Mononuclear cell (primary cell): ENCODE measurements at regions not wholly inside any gene's neighbourhood (a gene's known extent, or its start where the extent isn't known, plus 50 kb on each side); places are given as distances from the start of the nearest gene placed in this dataset.
"Not testable (repeated sequence)": the region's sequence is repeated elsewhere in the genome, so short reads cannot be mapped to it uniquely, and the experiment has no call there.

Source experiments
- H3K27me3 ChIP-seq: 2 replicates; pipeline ENCODE4 v1.6.0; 2011; ENCODE audit warnings: low read length, control low read depth; ENCODE audit not compliant: insufficient read depth
- H3K4me1 ChIP-seq: 2 replicates; pipeline ENCODE4 v1.5.1; 2011; ENCODE audit warnings: mild to moderate bottlenecking, low read length, control low read depth; ENCODE audit not compliant: insufficient read depth
- H3K4me3 ChIP-seq: 2 replicates; pipeline ENCODE4 v1.5.1; 2011; ENCODE audit warnings: mild to moderate bottlenecking, low read length, moderate library complexity
- H3K9me3 ChIP-seq: 2 replicates; pipeline ENCODE4 v1.5.1; 2011; ENCODE audit warnings: low read depth, mild to moderate bottlenecking, control low read depth, low read length

DNA sequence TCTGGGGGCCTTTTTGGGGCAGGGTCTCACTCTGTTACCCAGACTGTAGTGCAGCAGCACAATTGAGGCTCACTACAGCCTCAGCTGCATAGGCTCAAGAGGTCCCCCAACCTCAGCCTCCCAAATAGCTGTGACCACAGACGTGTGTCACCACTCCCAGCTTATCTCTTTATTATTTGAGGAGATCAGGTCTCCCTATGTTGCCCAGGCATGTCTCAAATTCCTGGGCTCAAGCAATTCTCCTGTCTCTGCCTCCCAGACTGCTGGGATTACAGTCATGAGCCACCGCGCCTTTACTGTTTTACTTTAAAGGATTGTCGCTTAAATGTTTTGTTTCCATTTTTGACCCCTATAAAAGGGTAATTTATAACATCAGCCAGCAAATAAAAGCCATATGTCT lies 502.6 kb upstream of the AUTS2 start:
- Histone ChIP-seq H3K4me1 (no peaks in the 10 kb centered on the region), H3K4me3 (no peak overlapping the region), H3K27me3 (no peaks in the 10 kb centered on the region), H3K9me3 (no peaks in the 10 kb centered on the region)

- Histone ChIP-seq H3K9me3 (no peaks in the 10 kb centered on the region), H3K4me1 (no peaks in the 10 kb centered on the region), H3K27me3 (no peaks in the 10 kb centered on the region), H3K4me3 (no peak overlapping the region)
Observed at GRCh38 chr7:69104023-69104422, 494.3 kb upstream of the AUTS2 start.

DNA sequence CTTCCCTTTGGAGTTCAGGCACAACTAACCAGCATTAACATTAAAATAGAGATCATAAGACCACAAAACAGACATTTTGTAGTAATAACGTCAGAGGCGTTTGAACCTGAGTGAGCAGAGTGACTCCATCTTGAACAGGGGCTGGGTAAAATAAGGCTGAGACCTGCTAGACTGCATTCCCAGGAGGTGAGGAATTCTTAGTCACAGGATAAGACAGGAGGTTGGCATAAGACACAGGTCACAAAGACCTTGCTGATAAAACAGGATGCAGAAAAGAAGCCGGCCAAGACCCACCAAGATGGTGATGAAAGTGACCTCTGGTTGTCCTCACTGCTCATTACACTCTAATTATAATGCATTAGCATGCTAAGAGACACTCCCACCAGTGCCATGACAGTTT lies 493.2 kb upstream of the AUTS2 start:
- no peak overlapping the region for H3K4me3 ChIP-seq
- H3K27me3 ChIP-seq, result no peaks in the 10 kb centered on the region
- H3K4me1 ChIP-seq, result no peaks in the 10 kb centered on the region
- H3K9me3 ChIP-seq, result no peaks in the 10 kb centered on the region

DNA sequence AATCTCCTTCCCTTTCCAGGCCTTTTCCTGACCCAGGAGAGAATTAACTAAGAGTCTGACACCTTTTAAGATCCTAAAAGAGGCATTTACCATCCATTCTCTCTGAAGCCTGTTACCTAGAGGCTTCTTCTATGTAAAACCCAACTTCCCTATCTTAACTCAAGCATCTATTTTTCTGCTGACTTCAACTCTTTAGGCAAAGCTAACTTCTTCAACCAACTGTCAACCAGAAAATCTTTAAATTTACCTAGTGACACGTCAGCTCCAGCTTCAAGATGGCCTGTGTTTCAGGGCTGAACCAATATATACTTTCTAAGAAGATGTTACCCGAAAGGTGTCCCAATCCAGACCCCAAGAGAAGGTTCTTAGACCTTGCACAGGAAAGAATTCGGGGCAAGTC lies 492.3 kb upstream of the AUTS2 start:
- Histone ChIP-seq H3K4me1 (no peaks in the 10 kb centered on the region), H3K9me3 (no peaks in the 10 kb centered on the region), H3K27me3 (no peaks in the 10 kb centered on the region), H3K4me3 (no peak overlapping the region)

GRCh38 chr7:69106449-69106848 lies 491.8 kb upstream of the AUTS2 start:
- H3K9me3 ChIP-seq, H3K4me3 ChIP-seq, H3K27me3 ChIP-seq, H3K4me1 ChIP-seq: not testable (repeated sequence)

DNA sequence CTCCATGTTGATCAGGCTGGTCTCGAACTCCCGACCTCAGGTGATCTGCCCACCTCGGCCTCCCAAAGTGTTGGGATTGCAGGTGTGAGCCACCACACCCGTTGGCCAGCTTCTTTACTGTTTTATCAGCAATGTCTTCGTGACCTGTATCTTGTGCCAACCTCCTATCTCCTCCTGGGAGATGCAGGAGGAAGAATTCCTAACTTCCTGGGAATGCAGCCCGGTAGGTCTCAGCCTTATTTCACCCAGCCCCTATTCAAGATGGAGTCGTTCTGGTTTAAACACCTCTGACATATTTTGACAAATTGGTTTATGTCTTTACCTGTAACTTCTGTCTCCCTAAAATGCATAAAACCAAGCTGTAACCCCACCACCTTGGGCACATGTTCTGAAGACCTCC lies 491.3 kb upstream of the AUTS2 start:
- H3K4me3 ChIP-seq, H3K9me3 ChIP-seq, H3K27me3 ChIP-seq, H3K4me1 ChIP-seq: not testable (repeated sequence)

DNA sequence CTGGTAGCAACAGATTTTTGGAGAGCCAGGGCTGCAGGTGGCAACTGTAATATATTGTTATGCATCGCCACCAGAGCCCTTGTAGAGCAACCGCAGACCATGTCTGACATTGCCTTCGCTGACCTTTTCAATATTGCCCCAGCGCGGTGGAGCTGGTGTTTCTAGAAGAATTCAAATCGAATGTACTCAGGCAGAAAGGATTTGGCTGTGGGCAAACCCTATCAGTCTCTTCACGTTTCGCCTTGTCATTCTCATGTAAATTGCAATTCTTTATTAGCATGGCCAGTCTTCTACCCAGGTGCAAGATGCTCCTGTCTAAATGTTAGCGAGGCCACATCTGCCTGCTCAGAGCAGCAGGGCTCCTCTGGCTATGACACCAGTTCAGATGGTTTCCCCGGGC lies 490.2 kb upstream of the AUTS2 start:
- Histone ChIP-seq H3K27me3 (no peaks in the 10 kb centered on the region), H3K9me3 (no peaks in the 10 kb centered on the region), H3K4me1 (no peaks in the 10 kb centered on the region), H3K4me3 (no peak overlapping the region)

- Histone ChIP-seq H3K4me3 (no peak overlapping the region), H3K4me1 (no peaks in the 10 kb centered on the region), H3K9me3 (no peaks in the 10 kb centered on the region), H3K27me3 (no peaks in the 10 kb centered on the region)
Observed at GRCh38 chr7:69109246-69109645, 489.0 kb upstream of the AUTS2 start.

DNA sequence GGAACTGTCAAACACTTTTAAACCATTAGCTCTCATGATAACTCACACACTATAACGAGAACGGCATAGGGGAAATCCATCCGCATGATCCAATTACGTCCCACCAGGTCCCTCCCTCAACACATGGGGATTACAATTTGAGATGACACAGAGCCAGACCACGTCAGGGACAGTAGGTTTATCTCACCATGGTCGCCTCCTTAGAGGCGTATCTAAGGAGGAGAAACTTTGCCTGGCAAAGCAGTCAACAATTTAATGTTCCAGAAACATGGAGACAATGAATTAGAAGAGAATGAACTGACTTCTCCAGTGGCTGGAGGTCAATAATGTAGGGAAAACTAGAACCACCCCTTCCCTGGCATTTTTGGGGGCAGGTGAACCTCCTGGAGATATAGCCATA lies 488.4 kb upstream of the AUTS2 start:
- H3K4me3 ChIP-seq, result no peak overlapping the region
- H3K27me3 ChIP-seq, result no peaks in the 10 kb centered on the region

DNA sequence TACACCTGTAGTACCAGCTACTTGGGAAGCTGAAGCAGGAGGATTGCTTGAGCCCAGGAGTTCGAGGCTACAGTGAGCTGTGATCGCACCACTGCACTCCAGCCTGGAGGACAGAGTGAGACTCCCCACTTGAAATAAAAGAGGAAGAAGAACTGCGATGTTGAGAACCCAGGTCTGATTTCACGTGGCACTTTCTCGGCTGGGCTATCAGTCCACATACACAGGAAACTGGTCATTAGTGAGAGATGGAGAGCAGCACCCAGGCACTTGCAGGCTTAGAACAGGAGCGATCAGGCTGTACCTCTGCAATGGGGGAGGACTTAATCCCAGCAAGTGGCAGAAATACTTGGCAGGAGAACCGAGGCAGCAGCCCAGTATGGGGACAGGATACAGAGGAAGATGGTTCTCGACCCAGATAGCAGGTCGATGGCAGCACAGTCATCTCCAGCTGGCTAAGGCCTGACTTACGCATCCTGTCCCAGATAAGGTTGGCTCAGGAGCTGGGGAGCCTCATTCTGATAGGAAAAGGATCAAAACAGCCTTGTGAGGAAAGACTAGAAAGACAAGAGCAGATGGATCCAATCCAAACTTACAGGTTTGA lies 487.7 kb upstream of the AUTS2 start:
- Histone ChIP-seq H3K4me1 (no peaks in the 10 kb centered on the region), H3K9me3 (no peaks in the 10 kb centered on the region), H3K27me3 (no peaks in the 10 kb centered on the region), H3K4me3 (no peak overlapping the region)

More for the DNA sequence above, 488.4 kb upstream of the AUTS2 start:
- no peaks in the 10 kb centered on the region for H3K4me1 ChIP-seq
- H3K9me3 ChIP-seq, result no peaks in the 10 kb centered on the region

DNA sequence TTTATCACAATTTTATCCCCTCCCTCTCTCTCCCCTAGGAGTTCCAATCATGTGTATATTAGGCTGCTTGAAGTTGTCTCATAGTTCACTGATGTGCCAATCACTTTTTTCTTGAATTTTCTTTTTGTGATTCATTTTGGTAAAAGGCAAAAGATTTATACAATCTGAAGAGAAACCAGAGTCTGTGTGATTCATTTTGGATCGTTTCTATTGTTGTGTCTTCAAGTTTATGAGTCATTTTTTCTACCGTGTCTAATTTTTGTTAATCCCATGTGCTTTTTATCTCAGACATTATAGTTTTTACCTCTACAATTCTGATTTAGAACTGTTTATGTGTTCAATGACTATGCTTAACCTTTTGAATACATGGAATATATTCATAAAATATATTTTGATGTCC lies 483.9 kb upstream of the AUTS2 start:
- no peaks in the 10 kb centered on the region for H3K27me3 ChIP-seq
- no peaks in the 10 kb centered on the region for H3K9me3 ChIP-seq
- H3K4me1 ChIP-seq, result no peaks in the 10 kb centered on the region
- H3K4me3 ChIP-seq, result no peak overlapping the region

GRCh38 chr7:69115788-69116187 lies 482.5 kb upstream of the AUTS2 start:
- Histone ChIP-seq H3K27me3 (no peaks in the 10 kb centered on the region), H3K4me1 (no peaks in the 10 kb centered on the region), H3K4me3 (no peak overlapping the region), H3K9me3 (no peaks in the 10 kb centered on the region)

- not testable (repeated sequence) for H3K4me3 ChIP-seq, H3K4me1 ChIP-seq, H3K9me3 ChIP-seq, H3K27me3 ChIP-seq
Observed at GRCh38 chr7:69116196-69116595, 482.1 kb upstream of the AUTS2 start.

- Histone ChIP-seq H3K9me3 (no peaks in the 10 kb centered on the region), H3K4me3 (no peak overlapping the region), H3K4me1 (no peaks in the 10 kb centered on the region), H3K27me3 (no peaks in the 10 kb centered on the region)
Observed at GRCh38 chr7:69122953-69123352, 475.3 kb upstream of the AUTS2 start.

GRCh38 chr7:69126896-69127479 lies 471.3 kb upstream of the AUTS2 start:
- H3K27me3 ChIP-seq, result no peaks in the 10 kb centered on the region
- H3K4me3 ChIP-seq, result no peak overlapping the region
- H3K4me1 ChIP-seq, result no peaks in the 10 kb centered on the region
- no peaks in the 10 kb centered on the region for H3K9me3 ChIP-seq

DNA sequence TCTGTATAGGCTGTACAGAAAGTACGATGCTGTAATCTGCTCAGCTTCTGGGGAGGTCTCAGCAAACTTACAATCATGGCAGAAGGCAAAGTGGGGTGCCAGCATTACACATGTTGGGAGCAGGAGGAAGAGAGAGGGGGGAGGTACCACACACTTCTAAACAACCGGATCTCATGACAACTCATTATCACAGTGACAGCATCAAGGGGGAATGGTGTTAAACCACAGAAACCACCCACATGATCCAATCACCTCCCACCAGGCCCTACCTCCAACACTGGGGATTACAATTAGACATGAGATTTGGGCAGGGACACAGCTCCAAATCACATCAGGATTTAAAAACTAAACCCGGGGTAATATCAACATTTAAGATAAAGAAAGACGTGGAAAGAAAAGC lies 468.8 kb upstream of the AUTS2 start:
- Histone ChIP-seq H3K4me3 (no peak overlapping the region), H3K9me3 (no peaks in the 10 kb centered on the region), H3K27me3 (no peaks in the 10 kb centered on the region), H3K4me1 (no peaks in the 10 kb centered on the region)
